GM10847 (cell line): ENCODE measurements at regions not wholly inside any gene's neighbourhood (a gene's known extent, or its start where the extent isn't known, plus 50 kb on each side); places are given as distances from the start of the nearest gene placed in this dataset.

ENCODE experiments used
- POLR2A ChIP-seq: IDR thresholded peaks from 2 replicates; pipeline ENCODE4 v1.6.1; 2011; ENCODE audit not compliant: insufficient read length; ENCODE audit errors: extremely low read depth

DNA sequence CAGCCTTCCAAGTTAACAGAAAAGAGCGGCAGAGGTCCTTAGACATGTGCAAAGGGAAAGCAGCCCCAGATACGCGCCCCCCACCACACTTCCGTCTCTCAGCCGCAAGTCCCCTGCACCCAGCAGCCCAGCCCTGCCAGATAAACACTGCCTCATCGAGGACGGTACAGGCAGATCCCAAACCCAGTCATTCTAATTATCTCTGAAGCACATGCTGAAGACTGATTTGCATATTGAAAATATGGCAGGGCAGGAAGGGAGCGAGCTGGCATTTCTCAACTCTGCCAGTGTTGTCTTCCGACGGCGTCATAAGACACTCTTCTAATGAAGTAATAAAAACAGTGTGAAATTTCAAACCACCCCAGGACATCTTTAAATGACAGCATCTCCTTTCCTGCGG, 122.8 kb upstream of the CDH4 start:
- TF ChIP-seq POLR2A: no peak

DNA sequence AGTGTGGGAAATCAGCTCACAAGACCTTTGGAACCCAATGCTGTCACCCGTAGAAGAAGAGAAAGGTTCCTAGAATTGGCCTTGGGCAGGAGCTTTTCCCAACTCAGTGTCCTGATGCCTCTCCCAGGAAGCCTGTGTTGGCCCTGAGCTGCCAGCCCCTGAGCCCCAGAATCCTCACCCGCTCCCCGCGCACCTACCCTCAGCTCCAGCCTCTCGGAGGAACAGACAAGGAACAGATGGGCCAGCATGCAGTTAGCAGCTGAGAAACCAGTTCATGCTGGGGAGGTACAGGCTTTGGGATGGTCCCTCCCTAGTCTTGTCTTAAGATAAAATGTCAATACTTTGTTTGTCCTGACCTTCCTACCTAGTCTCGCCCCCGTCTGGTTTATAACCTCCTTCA, 121.9 kb upstream of the CDH4 start:
- TF ChIP-seq POLR2A: no peak

DNA sequence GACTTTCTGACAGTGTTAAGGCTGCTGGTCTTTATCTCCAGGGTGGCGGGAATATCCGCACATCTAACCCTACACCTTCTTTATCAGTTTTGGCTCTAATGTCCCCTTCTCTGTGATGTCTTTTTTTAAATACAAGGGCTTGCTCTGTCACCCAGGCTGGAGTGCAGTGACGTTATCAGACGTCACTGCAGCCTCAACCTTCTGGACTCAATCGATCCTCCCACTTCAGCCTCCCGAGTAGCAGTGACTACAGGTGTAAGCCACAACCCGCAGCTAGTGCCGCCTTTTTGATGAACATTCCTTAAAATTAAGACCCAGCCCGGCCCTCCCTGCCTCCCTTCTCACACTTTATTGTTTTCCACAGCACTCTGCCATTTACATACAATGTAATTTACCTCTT, 120.1 kb upstream of the CDH4 start:
- TF ChIP-seq POLR2A: no peak

DNA sequence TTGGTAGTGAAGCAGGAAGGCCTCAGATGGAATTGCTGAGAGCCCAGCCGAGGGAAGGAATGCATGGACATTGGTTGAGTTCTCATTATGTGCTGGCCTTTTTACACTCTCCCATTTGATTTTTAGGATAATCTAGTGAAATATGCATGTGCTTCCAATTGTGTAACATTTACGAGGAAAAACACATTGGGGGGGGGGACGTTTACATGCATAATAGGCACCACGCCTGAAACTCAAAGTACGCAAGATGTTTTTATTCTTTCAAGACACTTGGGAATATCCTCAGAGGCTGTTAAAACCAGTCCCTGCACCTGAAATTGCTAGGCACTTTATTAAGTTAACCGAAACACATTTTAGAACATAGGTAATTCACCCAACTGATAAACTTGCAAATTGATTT, 118.5 kb upstream of the CDH4 start:
- no peak for TF ChIP-seq POLR2A

DNA sequence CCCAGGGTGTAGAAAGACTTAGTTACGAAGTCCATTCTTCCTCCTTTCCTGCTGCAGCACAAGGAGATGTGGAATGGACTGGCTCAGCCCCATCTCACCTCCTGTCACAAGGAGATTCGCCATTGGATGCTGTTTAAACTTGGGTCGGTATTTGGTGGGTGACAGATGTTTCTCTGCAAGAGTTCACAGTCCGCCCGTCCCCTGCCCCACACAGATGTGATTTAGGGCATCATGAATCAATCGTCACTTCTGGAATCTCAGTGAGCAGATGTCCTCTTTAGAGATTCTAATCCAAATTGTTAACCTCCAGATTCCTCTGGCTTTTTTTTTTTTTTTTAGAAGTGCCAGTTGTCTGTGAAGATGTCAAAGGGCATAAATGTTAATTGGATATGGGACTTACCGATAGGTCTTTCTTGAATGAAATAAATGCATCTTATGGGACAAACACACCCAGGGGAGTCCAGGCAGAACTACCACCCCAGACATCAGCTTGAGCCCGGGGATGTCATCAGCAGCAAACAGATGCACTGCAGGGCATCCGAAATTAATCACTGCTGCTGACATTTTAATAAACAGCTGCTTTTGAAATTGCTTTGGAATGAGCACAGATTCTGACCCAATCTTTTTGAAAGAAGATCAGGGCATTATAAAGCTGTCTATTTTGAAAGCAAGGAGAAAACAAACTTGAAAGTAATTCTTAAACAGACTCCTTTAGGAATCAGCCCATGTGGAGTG, 117.6 kb upstream of the CDH4 start:
- TF ChIP-seq POLR2A: no peak

DNA sequence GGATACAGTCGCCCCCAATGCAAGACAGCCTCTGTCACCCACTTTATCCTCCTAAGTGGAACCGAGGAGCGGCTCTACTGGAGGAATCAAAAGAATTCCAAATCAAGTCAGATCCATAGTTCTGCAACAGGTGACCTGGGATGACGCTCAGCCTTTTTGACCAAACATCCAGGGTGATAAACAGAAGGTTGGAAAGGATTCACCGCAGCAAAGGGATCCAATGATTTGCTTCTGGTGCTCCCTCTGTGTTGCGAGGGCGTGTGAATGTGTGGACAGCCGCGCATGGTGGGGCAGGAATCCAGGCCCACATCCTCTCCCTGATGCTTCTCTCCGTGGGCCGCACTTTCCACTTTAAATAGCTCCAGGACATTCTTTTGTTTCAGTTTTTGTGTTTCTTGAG, 116.8 kb upstream of the CDH4 start:
- TF ChIP-seq POLR2A: no peak

DNA sequence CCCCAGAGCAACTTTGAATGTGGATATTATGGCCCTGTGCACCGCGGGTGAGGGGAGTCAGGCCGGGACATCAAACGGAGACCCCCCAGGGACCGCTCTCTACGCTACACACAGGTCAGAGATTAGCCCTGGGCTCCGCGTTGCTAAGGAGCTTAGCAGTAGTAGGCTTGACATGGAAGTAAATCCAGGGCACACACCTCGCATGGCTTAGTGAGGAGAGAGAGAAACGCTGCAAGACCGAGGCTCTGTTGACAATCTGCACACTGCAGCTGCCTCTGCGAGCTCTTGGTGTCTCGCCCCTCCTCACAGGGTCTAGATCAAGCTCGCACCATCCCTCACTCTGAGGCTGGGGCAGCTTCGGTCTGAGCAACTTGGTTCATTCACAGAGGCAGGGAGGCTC, 116.1 kb upstream of the CDH4 start:
- TF ChIP-seq POLR2A: no peak

DNA sequence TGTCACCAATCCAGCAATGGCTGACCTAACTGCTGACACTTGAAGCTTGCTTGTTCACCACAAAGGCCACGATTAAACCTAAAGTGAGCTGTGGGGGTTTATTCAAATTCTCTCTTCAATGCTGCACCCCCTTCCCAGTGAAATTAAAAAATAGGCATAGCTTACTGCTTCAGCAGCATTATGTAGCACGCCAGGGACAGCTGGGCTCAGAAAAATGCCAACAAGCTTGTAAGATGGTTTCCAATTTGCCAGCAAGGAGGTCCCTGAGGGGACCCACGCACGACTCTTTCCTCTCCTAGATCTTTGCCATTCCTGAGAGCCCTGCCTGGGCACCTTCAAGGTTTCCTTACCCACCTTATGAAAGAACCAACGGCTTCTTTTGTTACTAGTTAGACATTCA, 113.5 kb upstream of the CDH4 start:
- TF ChIP-seq POLR2A: no peak

DNA sequence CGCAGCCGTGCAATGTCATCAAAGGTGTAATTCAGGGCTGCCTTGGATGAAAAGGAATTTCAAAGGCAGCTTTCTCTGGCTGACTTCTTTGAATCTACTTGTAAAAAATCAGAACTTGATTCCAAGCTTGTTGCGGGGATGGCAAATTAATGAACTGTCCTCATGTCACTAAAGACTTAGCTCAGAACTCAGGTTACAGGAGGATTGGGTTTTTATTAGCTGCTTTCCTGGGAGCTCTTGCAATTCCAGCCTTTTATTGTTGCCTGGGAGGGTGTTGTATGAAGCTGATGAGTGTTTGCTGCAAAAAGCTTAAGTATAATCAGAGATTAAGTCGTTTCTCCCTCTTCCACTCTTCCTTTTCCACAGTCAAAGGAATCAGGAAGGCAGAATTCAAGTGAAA, 113.0 kb upstream of the CDH4 start:
- no peak for TF ChIP-seq POLR2A

DNA sequence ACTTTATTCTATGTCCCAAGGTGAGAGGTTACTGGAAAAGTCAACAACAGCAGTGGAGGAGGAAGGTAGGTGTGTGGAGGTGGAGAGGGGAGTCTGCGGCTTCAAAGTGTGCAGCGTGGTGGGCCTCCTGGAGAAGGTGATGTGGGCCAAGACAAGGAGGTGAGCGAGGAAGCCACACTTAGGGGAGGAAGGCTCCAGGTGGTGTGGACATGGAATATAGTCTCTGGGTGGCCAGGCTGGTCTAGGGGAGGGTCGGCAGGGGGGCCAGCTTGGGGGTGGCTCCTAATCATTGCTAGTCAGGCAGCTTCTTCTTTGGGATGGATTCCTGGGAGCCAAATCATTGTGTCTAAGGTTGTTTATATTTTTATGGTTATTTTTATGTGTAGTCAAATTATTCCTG, 111.5 kb upstream of the CDH4 start:
- TF ChIP-seq POLR2A: no peak

DNA sequence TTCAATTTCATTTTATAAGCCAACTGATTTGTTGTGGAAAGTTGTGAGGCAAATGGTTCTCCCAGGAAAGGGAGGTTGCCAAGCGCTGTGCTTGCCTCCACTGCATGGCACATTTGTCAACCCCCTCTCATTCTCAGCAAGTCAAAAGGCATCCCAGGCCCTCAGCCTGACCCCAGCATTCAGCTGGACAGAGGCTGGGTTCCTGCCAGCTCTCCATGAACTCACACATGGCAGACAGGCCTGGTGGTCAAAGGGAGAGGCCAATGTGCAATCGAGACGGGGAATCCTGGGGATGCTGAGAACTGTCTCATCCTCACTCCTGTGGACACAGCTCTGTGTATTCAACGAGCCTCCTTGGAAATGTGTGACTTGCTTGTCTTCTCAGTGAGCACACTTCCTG, 106.0 kb upstream of the CDH4 start:
- no peak for TF ChIP-seq POLR2A

DNA sequence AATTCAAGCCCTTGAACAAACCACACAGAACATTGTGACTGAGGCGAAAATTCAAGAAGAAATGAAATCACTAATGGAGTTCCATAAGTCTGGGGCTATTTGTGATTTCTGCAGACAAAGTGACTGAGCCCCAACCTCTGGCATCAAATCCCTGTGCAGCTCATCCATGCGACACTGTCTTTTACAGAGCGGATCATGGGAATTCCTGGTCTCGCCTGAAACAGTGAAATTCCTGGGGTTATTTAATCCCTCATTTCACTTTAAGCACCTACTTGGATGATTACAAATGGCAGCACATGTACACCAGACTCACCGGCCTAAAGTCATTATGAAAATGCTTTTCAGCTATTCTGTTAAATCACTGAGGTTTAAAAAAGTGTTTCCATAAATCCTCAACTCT, 102.4 kb upstream of the CDH4 start:
- no peak for TF ChIP-seq POLR2A

DNA sequence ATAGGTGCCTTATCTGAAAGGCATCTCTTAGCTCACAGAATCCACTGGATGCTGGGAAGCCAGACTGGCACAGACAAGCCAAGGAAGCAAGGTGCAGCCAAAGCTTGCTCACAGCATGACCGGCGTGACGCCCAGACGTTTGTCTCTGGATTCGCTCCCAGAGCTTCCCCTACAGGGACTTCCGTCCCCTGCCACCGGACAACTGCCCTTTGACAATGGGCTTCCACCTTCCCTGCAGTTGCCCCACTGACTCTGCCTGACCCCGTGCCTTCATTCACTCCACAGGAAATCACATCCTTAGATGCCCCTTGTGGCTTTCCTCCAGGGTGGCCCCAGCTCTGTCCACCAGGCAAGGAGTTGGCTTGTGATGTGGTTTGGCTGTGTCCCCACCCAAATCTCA, 94.8 kb upstream of the CDH4 start:
- TF ChIP-seq POLR2A: no peak

DNA sequence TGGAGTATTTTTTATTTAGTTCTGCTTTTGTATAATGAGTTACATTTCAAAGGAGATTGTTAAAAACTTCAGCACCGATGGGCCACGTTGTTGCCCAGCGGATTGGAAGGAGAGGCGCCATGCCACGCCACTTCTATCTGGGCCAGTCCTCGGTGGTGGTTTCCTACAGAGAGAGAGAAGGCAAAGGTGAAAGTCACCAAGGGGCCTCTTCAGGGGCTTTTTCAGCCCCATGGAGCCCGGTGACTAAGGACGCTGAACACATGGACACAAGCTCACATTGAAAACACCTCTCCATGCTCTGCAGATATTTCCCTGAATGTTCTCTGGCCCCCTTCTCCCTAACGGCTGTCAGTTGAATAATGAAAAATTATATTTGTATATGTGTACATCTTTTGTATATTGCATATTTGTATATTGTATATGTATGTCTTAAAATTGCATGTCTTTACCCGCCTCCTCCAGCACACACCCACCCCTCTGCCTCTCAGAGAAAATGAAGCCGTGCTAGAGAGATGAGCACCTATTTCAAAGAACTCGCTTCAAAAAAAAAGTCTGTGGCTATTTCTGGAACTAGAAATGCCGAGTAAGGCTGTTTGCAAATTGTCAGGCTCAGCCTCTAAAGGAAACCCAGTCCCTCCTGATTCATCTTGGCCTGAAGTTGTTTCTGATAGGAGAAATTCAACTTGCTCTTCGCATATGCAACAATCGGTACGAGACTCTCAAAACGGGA, 91.9 kb upstream of the CDH4 start:
- no peak for TF ChIP-seq POLR2A

DNA sequence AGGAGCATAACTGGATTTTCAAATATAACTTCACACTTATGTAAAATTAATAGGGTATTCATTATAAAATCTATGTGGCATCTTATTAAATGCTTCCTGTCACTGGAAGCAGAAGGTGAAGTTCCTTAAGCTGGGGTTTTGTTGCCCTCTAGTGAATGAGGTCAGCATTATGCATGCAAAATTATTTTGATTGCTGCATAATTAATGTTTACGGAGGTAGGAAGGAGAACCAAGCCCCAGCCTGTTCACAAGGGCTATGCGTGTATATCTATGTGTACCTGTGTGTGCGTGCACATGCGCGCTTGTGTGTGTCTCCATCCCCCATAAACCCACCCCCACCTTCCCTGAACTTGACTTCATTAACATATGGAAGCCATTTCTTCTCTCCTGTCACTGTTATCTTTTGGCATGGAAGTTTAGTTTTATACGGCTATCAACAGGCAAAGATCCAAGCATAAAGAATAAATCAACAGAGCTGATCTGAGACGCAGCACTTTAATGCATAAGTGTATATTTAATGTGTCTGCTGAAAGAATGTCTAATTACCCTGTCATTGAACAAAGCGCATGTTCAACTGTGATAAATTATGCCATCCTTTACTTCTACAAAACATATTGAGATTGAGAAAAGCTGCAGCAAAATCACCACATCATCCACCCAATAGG, 90.2 kb upstream of the CDH4 start:
- no peak for TF ChIP-seq POLR2A

DNA sequence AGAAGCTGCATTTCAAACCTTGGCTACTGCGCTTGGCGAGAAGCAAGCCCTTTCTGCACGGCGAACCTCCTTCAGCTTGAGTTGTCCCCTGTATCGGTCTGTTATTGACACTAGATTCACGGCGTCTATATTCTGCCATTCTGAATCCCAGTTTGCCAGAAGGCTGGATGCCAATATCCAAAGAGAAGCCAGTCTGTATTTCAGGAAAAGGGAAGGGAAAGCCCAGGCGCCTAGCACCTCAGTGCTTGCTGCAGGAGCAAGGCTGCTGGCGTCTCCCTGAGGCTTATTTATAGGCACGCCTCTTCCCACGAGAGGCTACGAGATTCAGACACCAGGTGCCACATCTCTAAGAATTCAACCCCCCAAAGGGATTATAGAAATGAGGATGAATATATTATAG, 89.6 kb upstream of the CDH4 start:
- TF ChIP-seq POLR2A: no peak
